Loucy (cell line): ENCODE measurements at regions not wholly inside any gene's neighbourhood (a gene's known extent, or its start where the extent isn't known, plus 50 kb on each side); places are given as distances from the start of the nearest gene placed in this dataset.

Source experiments
- EZH2phosphoT487 ChIP-seq: fragments of 200-600 bp; IDR thresholded peaks from 2 replicates; pipeline ENCODE4 v1.6.1; 2018; ENCODE audit warnings: antibody characterized with exemption, mild to moderate bottlenecking, moderate library complexity, borderline replicate concordance
- TF ChIP-seq, protein P1 (sequence below): fragments of 200-600 bp; sonication (generic); conservative IDR thresholded peaks from 2 replicates; pipeline ENCODE4 v1.5.1; 2014; ENCODE audit warnings: mild to moderate bottlenecking, antibody characterized with exemption, low read length

DNA sequence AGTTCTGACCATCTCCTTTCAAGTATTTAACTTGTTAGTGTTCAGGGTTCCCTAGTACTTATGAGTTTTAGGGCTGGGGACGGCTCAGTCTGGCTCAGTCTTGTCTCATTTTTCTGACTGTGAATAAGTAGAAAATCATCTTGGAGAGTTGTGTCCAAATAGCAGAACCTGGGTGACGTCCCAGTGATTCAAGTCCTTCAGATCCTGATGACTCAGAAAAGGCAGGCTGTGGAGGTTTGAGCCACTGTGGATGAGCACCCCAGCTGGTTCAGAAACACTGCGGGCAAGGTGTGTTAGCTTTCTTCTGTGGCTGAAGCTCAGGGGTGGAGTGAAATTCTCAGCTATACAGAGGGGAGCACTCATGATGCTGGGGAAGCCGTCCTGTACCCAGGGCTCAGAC lies 154.4 kb upstream of the NPY start:
- TF ChIP-seq, protein P1, sequence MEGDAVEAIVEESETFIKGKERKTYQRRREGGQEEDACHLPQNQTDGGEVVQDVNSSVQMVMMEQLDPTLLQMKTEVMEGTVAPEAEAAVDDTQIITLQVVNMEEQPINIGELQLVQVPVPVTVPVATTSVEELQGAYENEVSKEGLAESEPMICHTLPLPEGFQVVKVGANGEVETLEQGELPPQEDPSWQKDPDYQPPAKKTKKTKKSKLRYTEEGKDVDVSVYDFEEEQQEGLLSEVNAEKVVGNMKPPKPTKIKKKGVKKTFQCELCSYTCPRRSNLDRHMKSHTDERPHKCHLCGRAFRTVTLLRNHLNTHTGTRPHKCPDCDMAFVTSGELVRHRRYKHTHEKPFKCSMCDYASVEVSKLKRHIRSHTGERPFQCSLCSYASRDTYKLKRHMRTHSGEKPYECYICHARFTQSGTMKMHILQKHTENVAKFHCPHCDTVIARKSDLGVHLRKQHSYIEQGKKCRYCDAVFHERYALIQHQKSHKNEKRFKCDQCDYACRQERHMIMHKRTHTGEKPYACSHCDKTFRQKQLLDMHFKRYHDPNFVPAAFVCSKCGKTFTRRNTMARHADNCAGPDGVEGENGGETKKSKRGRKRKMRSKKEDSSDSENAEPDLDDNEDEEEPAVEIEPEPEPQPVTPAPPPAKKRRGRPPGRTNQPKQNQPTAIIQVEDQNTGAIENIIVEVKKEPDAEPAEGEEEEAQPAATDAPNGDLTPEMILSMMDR: no peak
- TF ChIP-seq EZH2phosphoT487: no peak
